ENCODE measurements at regions not wholly inside any gene's neighbourhood (a gene's known extent, or its start where the extent isn't known, plus 50 kb on each side); places are given as distances from the start of the nearest gene placed in this dataset.
A peak's percentile ranks its signal among the peaks of the same experiment; 100 is the strongest.
"Not testable (repeated sequence)": the region's sequence is repeated elsewhere in the genome, so short reads cannot be mapped to it uniquely, and the experiment has no call there.

GRCh38 chr9:85487872-85488271 lies 253.9 kb downstream of the AGTPBP1 start:
- DNase-seq (ENCODE audit: low spot score), result no peak

- no peak for DNase-seq (ENCODE audit: low spot score)
Measured at GRCh38 chr9:85484235-85484634, 257.5 kb downstream of the AGTPBP1 start.

DNA sequence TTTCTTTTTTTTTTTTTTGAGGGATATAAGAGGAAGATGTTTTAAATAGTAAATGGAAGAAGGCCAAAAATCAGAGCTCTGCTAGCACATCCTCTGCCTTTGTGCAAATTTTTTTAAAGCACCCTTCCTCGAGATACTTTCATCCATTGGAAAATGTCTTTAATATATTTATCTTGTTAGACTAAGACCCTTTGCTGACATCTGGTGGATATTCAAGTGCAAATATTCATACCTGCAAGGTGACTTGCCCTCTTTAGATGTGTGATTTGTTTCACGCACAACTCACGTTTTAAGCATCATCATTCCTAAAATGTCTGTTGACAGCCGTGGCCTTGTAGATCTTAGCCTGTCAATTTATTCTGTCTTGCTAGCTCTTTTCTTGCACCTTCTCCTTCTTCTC lies 258.5 kb downstream of the AGTPBP1 start:
- no peak for DNase-seq (ENCODE audit: low spot score)

- DNase-seq (ENCODE audit: low spot score), result no peak
Measured at GRCh38 chr9:85479305-85479704, 262.4 kb downstream of the AGTPBP1 start.

DNA sequence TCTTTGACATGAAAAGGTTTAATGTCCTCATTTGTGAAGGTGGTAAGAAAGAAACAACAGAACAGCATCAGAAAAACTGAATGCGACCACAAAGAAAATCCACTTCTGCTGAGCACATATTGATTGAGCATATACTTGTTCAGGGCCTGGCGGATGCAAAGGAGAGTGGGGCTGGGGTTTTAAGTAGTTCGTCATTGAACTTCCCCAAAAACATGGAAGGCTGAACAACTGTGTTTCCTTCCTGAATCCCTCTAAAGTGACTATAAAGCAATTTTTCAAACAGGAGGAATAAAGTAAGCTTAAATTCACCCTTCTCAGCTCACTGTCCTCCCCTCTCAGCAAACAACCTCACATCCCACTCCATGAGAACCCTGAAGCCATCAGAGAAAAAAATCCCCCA lies 262.9 kb downstream of the AGTPBP1 start:
- DNase-seq (ENCODE audit: low spot score), result no peak

GRCh38 chr9:85474896-85475295 lies 266.9 kb downstream of the AGTPBP1 start:
- DNase-seq (ENCODE audit: low spot score), result not testable (repeated sequence)

GRCh38 chr9:85471791-85472190 lies 270.0 kb downstream of the AGTPBP1 start:
- DNase-seq (ENCODE audit: low spot score), result no peak

DNA sequence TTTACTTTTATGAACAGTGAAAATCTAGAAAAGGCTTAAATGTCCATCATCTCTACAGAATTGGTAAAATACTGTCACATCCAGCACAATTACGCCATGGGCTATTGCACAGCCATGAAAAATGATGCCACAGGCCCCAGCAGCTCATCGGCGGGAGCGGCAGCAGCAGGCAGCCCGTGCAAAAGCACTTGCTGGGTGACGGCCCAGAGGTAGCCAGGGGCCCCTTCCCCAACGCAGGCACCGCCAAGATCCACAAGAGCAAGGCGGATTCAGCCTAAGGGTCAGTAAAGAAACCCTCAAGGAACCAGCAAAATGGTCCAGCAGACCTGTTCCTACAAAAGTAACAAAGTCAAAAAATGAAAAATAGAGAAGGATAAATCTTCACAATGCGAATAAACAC lies 272.7 kb downstream of the AGTPBP1 start:
- DNase-seq (ENCODE audit: low spot score), result no peak

DNA sequence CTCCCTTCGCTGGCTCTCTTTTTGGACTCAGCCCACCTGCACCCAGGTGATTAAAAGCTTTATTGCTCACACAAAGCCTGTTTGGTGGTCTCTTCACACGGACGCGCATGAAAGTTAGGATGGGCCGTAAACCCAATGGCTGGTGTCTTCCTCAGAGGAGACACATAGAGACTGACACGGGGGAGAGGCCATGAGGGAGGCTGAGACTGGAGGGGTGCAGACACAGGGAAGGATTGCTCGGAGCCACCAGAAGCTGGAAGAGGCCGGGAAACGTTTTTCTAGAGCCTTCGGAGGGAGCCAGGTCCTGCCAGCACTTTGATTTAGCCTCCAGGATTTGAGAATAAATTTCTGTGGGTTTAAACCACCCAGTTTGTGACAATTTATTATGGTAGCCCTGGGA lies 274.9 kb downstream of the AGTPBP1 start:
- no peak for DNase-seq (ENCODE audit: low spot score)

DNA sequence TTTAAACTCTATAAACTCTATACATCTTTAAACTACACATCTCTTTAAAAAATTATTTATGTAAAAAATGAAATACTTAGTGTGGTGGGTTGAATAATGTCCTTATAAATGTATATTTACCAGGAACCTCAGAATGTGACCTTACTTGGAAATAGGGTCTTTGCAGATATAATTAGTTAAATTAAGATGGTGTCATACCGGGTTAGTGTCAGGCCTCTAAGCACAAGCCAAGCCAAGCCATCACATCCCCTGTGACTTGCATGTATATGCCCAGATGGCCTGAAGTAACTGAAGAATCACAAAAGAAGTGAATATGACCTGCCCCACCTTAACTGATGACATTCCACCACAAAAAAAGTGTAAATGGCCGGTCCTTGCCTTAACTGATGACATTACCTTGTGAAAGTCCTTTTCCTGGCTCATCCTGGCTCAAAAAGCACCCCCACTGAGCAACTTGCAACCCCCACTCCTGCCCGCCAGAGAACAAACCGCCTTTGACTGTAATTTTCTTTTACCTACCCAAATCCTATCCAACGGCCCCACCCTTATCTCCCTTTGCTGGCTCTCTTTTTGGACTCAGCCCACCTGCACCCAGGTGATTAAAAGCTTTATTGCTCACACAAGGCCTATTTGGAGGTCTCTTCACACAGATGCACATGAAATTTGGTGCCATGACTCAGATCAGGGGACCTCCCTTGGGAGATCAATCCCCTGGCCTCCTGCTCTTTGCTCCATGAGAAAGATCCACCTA lies 283.5 kb downstream of the AGTPBP1 start:
- not testable (repeated sequence) for DNase-seq (ENCODE audit: low spot score)

GRCh38 chr9:85453850-85454249 lies 287.9 kb downstream of the AGTPBP1 start:
- DNase-seq (ENCODE audit: low spot score), result no peak

DNA sequence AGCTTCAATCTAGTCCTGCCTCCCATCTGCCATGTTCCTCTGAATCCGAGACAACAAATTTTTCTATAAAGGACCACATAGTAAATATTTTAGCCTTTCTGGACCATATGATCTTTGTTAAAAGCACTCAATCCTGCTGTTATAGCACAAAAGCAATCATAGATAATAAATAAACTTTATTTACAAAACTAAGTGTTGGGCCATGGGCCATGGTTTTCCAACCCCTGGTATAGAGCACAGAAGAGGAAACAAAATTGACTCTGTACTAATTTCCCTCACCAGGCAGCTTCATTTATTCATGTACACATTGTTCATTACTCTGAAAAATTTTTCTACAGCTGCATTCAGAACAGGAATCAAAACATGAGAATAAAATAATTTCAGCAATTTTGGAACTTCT lies 288.9 kb downstream of the AGTPBP1 start:
- DNase-seq (ENCODE audit: low spot score), result no peak

DNA sequence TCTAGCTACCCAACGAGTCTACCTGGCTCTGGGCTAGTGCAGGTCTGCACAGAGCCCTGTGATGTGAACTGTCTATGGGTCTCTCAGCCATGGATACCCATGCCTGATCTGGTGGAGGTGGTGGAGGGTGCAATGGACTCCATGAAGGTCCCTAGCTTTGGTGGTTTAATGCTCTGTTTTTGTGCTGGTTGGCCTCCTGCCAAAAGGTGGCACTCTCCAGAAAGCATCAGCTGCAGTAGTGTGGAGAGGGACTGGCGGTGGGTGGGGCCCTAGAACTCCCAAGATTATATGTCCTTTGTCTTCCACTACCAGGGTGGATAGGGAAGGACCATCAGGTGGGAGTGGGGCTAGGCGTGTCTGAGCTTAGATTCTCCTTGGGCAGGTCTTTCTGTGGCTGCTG lies 290.1 kb downstream of the AGTPBP1 start:
- DNase-seq (ENCODE audit: low spot score), result no peak

- no peak for DNase-seq (ENCODE audit: low spot score)
Measured at GRCh38 chr9:85445887-85446286, 295.9 kb downstream of the AGTPBP1 start.

GRCh38 chr9:85444243-85444642 lies 297.5 kb downstream of the AGTPBP1 start:
- DNase-seq (ENCODE audit: low spot score), result no peak

GRCh38 chr9:85443190-85443598 lies 298.6 kb downstream of the AGTPBP1 start:
- DNase-seq (ENCODE audit: low spot score), result no peak

DNA sequence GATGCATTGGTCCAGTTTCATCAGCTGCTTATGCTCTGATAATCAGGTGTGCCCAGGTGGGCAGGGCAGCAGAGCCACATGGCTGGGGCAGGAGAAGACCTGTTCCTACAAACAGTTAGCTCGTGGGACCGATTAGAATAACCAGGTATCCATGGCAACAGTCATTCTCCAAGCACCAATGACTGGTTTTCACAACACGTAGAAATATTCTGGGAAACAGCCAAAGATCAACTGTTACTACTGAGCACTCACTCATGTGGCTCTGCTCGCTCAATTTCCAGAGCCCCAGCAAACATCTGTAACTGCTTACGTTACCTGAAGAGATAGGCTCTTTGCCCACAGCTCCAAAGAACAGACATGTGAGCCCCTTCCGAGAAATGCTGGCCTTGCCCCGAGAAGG lies 302.0 kb downstream of the AGTPBP1 start:
- no peak for DNase-seq (ENCODE audit: low spot score)

DNA sequence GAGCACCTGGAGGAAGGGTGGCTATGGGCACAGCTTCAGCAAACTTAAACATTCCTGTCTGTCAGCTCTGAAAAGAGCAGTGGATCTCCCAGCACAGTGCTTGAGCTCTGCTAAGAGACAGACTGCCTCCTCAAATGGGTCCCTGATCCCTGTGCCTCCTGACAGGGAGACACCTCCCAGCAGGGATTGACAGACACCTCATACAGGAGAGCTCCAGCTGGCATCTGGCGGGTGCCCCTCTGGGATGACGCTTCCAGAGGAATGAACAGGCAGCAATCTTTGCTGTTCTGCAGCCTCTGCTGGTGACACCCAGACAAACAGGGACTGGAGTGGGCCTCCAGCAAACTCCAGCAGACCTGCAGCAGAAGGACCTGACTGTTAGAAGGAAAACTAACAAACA lies 307.8 kb downstream of the AGTPBP1 start:
- not testable (repeated sequence) for DNase-seq (ENCODE audit: low spot score)

DNA sequence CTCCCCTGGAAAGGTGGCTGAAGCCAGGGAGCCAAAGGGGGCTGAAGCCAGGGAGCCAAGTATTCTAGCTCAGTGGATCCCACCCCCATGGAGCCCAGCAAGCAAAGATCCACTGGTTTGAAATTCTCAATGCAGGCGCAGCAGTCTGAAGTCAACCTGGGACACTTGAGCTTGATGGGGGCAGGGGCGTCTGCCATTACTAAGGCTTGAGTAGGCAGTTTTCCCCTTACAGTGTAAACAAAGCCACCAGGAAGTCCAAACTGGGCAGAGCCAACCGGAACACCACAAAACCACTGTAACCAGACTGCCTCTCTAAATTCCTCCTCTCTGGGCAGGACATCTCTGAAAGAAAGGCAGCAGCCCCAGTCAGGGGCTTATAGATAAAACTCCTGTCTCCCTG lies 308.2 kb downstream of the AGTPBP1 start:
- not testable (repeated sequence) for DNase-seq (ENCODE audit: low spot score)

GRCh38 chr9:85433046-85433445 lies 308.7 kb downstream of the AGTPBP1 start:
- no peak for DNase-seq (ENCODE audit: low spot score)

GRCh38 chr9:85432599-85432998 lies 309.2 kb downstream of the AGTPBP1 start:
- DNase-seq (ENCODE audit: low spot score), result no peak

GRCh38 chr9:85431339-85432102 lies 310.2 kb downstream of the AGTPBP1 start:
- DNase-seq (ENCODE audit: low spot score), result peak; percentile 89

DNA sequence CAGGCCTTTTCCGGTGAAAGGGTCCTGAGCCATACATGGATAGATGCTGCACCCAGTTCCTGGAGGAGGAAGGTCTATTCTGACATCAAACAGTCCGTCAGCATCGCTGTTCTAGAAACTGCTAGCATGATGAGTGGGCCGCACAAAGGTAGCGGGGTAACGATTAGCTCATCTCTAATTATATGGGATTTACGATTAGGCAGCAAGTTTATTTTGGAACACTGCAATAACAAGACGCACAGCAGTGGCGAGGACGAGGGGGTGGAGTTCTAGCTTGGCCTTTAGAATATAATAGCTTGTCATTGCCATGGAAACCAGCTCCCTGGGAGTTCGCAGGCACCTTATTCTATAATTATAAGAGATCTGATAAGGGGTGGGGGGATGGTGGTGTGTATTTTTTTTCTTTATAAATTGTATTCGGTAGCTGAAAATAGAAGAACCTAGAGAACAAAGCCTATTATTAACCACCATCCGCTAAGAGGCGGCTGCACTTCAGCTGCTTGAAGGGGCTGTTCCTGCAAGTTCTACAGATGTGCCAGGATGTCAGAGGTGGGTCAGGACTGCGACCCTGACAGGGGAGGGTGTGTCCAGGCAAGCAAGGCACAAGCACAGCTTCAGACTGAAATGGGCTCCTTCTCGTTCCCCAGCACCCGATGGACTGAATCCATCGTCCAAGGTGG lies 311.0 kb downstream of the AGTPBP1 start:
- no peak for DNase-seq (ENCODE audit: low spot score)

Measured in COLO829 (cell line).